Mesendoderm (in vitro differentiated cells): ENCODE measurements at regions not wholly inside any gene's neighbourhood (a gene's known extent, or its start where the extent isn't known, plus 50 kb on each side); places are given as distances from the start of the nearest gene placed in this dataset.

Experiments
- DNase-seq: peaks from one replicate; pipeline ENCODE4 v3.0.0; 2013
- H2AK5ac ChIP-seq: 2 replicates; pipeline ENCODE4 v1.6.1; 2013; ENCODE audit warnings: low read length, inconsistent platforms
- H2BK120ac ChIP-seq: 2 replicates; pipeline ENCODE4 v1.6.1; 2013; ENCODE audit warnings: low read depth, mild to moderate bottlenecking, low read length, moderate library complexity, mixed read lengths
- H2BK15ac ChIP-seq: replicated peaks from 2 replicates; pipeline ENCODE4 v1.6.1; 2013; ENCODE audit warnings: low read depth, mild to moderate bottlenecking, moderate library complexity
- H2BK5ac ChIP-seq: 2 replicates; pipeline ENCODE4 v1.6.1; 2013; ENCODE audit warnings: low read length, inconsistent platforms
- H3K18ac ChIP-seq: 2 replicates; pipeline ENCODE4 v1.6.1; 2013; ENCODE audit warnings: mild to moderate bottlenecking, low read length, mixed read lengths
- H3K23ac ChIP-seq: one replicate; pipeline ENCODE4 v1.6.1; 2013; ENCODE audit warnings: low read length
- H3K27ac ChIP-seq: 2 replicates; pipeline ENCODE4 v1.5.1; 2013; ENCODE audit warnings: low read depth, mild to moderate bottlenecking, inconsistent platforms, low read length, moderate library complexity
- H3K27me3 ChIP-seq: 2 replicates; pipeline ENCODE4 v1.6.1; 2013; ENCODE audit warnings: low read length, control low read depth, mild to moderate bottlenecking, inconsistent platforms; ENCODE audit not compliant: insufficient read depth, poor library complexity
- H3K36me3 ChIP-seq: 2 replicates; pipeline ENCODE4 v1.6.1; 2013; ENCODE audit warnings: low read length, inconsistent platforms; ENCODE audit not compliant: control insufficient read depth, insufficient read depth
- H3K4ac ChIP-seq: one replicate; pipeline ENCODE4 v1.6.1; 2013; ENCODE audit warnings: low read depth, mild to moderate bottlenecking, low read length, moderate library complexity
- H3K4me1 ChIP-seq: 2 replicates; pipeline ENCODE4 v1.6.1; 2013; ENCODE audit warnings: low read depth, low read length, inconsistent platforms; ENCODE audit not compliant: control insufficient read depth
- H3K4me2 ChIP-seq: 2 replicates; pipeline ENCODE4 v1.6.1; 2013; ENCODE audit warnings: low read length
- H3K4me3 ChIP-seq: 2 replicates; pipeline ENCODE4 v1.5.1; 2013; ENCODE audit warnings: mild to moderate bottlenecking, low read length
- H3K56ac ChIP-seq: one replicate; pipeline ENCODE4 v1.6.1; 2013; ENCODE audit warnings: low read length
- H3K79me1 ChIP-seq: 2 replicates; pipeline ENCODE4 v1.6.1; 2013; ENCODE audit warnings: low read length, inconsistent platforms
- H3K79me2 ChIP-seq: 2 replicates; pipeline ENCODE4 v1.6.1; 2013; ENCODE audit warnings: mild to moderate bottlenecking, low read length; ENCODE audit not compliant: control insufficient read depth, insufficient read depth
- H3K9ac ChIP-seq: 2 replicates; pipeline ENCODE4 v1.6.1; 2013; ENCODE audit warnings: low read length, inconsistent platforms
- H4K5ac ChIP-seq: one replicate; pipeline ENCODE4 v1.6.1; 2013; ENCODE audit warnings: low read length
- H4K8ac ChIP-seq: one replicate; pipeline ENCODE4 v1.6.1; 2013; ENCODE audit warnings: low read depth, mild to moderate bottlenecking, control low read depth, low read length, moderate library complexity
- WGBS: extraction: QIAGEN DNeasy Blood & Tissue Kit; methylation state at CpG from one replicate; pipeline ENCODE4 v1.1.7; 2013; ENCODE audit warnings: low lambda C conversion rate, missing lambda C conversion rate; ENCODE audit not compliant: insufficient coverage; ENCODE audit errors: extremely low coverage; 5-methylcytosine and 5-hydroxymethylcytosine counted together

DNA sequence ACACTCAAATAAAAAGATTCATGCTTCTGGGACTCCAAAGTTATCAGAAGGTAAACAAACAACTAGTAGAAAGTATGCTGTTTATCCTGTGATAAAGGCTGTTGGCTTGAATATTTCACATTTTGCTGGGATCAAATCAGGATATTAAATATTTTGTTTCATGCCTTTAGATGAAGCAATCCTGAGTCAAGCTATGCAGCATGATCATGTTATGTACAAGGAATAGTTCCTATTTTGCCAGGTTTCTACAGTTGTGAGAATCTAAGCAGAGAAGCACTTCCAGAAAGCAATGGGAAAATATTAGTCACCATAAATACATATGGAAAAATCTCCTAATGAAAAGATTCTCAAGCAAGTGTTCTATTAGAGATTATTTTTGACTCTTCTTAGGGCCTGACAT lies 262.8 kb upstream of the PCDH15 start:
- no peaks in the 10 kb centered on the region for H3K79me1 ChIP-seq
- no peak overlapping the region for H2BK5ac ChIP-seq
- no peak overlapping the region for H2AK5ac ChIP-seq
- no peak overlapping the region for H3K18ac ChIP-seq
- H2BK120ac ChIP-seq: no peak overlapping the region
- no peak overlapping the region for H3K4ac ChIP-seq
- H3K4me1 ChIP-seq: no peaks in the 10 kb centered on the region
- H3K23ac ChIP-seq: no peak overlapping the region
- H3K9ac ChIP-seq: no peak overlapping the region
- no peak overlapping the region for H3K27ac ChIP-seq
- no peak overlapping the region for H4K5ac ChIP-seq
- no peak overlapping the region for H3K4me3 ChIP-seq
- H3K56ac ChIP-seq: no peak overlapping the region
- no peak for DNase-seq
- H4K8ac ChIP-seq: no peak overlapping the region
- H2BK15ac ChIP-seq: no peak overlapping the region
- no peaks in the 10 kb centered on the region for H3K36me3 ChIP-seq
- no peak overlapping the region for H3K4me2 ChIP-seq
- H3K27me3 ChIP-seq: no peaks in the 10 kb centered on the region
- no peaks in the 10 kb centered on the region for H3K79me2 ChIP-seq

DNA sequence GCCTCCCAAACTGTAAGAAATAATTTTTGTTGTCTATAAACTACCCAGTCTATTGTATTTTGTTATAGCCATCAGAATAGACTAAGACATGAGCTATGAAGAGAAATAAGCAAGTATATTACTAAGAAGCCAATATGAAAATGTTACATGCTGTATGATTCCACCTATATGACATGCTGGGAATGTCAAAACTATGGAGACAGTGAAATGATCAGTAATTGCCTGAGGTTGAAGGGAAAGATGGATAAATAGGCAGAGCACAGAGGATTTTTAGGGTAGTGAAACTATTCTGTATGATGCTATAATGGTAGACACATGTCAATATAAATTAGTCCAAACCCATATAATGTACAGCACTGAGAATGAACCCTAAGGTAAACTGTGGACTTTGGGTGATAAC lies 261.3 kb upstream of the PCDH15 start:
- Histone ChIP-seq H3K27me3 (no peaks in the 10 kb centered on the region), H4K5ac (no peak overlapping the region), H3K79me1 (no peaks in the 10 kb centered on the region), H2AK5ac (no peak overlapping the region), H2BK15ac (no peak overlapping the region), H3K9ac (no peak overlapping the region), H3K27ac (no peak overlapping the region), H3K18ac (no peak overlapping the region), H2BK120ac (no peak overlapping the region), H3K4ac (no peak overlapping the region), H3K23ac (no peak overlapping the region), H3K4me2 (no peak overlapping the region), H3K4me1 (no peaks in the 10 kb centered on the region), H3K79me2 (no peaks in the 10 kb centered on the region), H3K36me3 (no peaks in the 10 kb centered on the region), H3K4me3 (no peak overlapping the region), H3K56ac (no peak overlapping the region), H2BK5ac (no peak overlapping the region), H4K8ac (no peak overlapping the region)
- no peak for DNase-seq

- Histone ChIP-seq H3K27ac (no peak overlapping the region), H3K27me3 (no peaks in the 10 kb centered on the region), H3K23ac (no peak overlapping the region), H3K36me3 (no peaks in the 10 kb centered on the region), H4K5ac (no peak overlapping the region), H4K8ac (no peak overlapping the region), H2AK5ac (no peak overlapping the region), H3K4ac (no peak overlapping the region), H3K4me1 (no peaks in the 10 kb centered on the region), H3K79me1 (no peaks in the 10 kb centered on the region), H2BK15ac (no peak overlapping the region), H3K56ac (no peak overlapping the region), H3K4me3 (no peak overlapping the region), H3K4me2 (no peak overlapping the region), H2BK120ac (no peak overlapping the region), H3K18ac (no peak overlapping the region), H2BK5ac (no peak overlapping the region), H3K79me2 (no peaks in the 10 kb centered on the region), H3K9ac (no peak overlapping the region)
- no CpG with 5 or more reads among the region's 5 CpGs for WGBS
- no peak for DNase-seq
Measured at GRCh38 chr10:55058800-55059199, 257.8 kb upstream of the PCDH15 start.

- no peak overlapping the region for H4K5ac ChIP-seq
- H4K8ac ChIP-seq: no peak overlapping the region
- no peaks in the 10 kb centered on the region for H3K36me3 ChIP-seq
- H3K56ac ChIP-seq: no peak overlapping the region
- no peaks in the 10 kb centered on the region for H3K27me3 ChIP-seq
- H3K18ac ChIP-seq: no peak overlapping the region
- no peak overlapping the region for H2BK15ac ChIP-seq
- no peak overlapping the region for H3K4me2 ChIP-seq
- H3K79me1 ChIP-seq: no peaks in the 10 kb centered on the region
- DNase-seq: no peak
- no CpG with 5 or more reads among the region's 2 CpGs for WGBS
- no peak overlapping the region for H2BK120ac ChIP-seq
- no peaks in the 10 kb centered on the region for H3K79me2 ChIP-seq
- H2AK5ac ChIP-seq: no peak overlapping the region
- no peaks in the 10 kb centered on the region for H3K4me1 ChIP-seq
- H3K9ac ChIP-seq: no peak overlapping the region
- no peak overlapping the region for H2BK5ac ChIP-seq
- no peak overlapping the region for H3K27ac ChIP-seq
- no peak overlapping the region for H3K23ac ChIP-seq
- no peak overlapping the region for H3K4ac ChIP-seq
- H3K4me3 ChIP-seq: no peak overlapping the region
Measured at GRCh38 chr10:55051515-55051914, 250.5 kb upstream of the PCDH15 start.

DNA sequence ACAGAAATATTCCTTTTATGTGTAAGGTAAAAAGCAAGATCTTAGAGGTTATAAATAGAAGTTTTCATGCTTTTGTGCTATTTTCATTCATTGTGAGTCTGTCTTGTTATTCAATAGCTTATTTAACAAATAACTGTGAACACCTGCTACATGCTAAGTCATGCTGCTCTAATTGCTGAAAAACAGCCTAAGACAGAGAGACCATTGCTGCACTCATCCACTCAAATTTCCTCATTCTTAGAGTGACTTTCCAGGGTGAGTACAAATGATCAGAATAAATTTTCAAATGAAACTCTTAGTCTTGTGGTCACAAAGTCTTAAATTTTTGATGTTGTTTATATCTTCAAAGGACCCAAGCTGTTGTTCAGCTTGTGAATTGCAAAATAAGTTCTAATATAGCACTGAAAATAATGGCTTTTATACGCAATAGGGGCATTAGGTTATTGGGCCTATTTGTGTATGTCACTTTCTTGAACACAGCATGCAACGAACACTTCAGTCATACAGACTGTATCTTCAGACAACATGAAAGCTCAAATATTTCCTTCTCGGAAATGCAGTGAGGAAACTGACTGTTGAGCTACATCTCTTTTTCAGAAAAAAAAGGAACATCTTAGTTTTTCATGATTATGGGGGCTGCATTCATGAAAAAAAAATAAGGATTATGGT lies 247.9 kb upstream of the PCDH15 start:
- Histone ChIP-seq H3K36me3 (no peaks in the 10 kb centered on the region), H4K5ac (no peak overlapping the region), H3K4ac (no peak overlapping the region), H2AK5ac (no peak overlapping the region), H3K4me2 (no peak overlapping the region), H3K56ac (no peak overlapping the region), H2BK15ac (no peak overlapping the region), H3K23ac (no peak overlapping the region), H3K9ac (no peak overlapping the region), H4K8ac (no peak overlapping the region), H3K27ac (no peak overlapping the region), H3K27me3 (no peaks in the 10 kb centered on the region), H3K79me2 (no peaks in the 10 kb centered on the region), H3K4me3 (no peak overlapping the region), H3K79me1 (no peaks in the 10 kb centered on the region), H2BK5ac (no peak overlapping the region), H2BK120ac (no peak overlapping the region), H3K4me1 (no peaks in the 10 kb centered on the region), H3K18ac (no peak overlapping the region)
- no peak for DNase-seq
- no CpG with 5 or more reads among the region's 3 CpGs for WGBS

- H2BK5ac ChIP-seq: no peak overlapping the region
- H3K4me3 ChIP-seq: no peak overlapping the region
- H3K27ac ChIP-seq: no peak overlapping the region
- no peaks in the 10 kb centered on the region for H3K4me1 ChIP-seq
- no peak overlapping the region for H3K4ac ChIP-seq
- H3K56ac ChIP-seq: no peak overlapping the region
- H4K5ac ChIP-seq: no peak overlapping the region
- no peak overlapping the region for H3K18ac ChIP-seq
- no peaks in the 10 kb centered on the region for H3K36me3 ChIP-seq
- H2AK5ac ChIP-seq: no peak overlapping the region
- H3K79me1 ChIP-seq: no peaks in the 10 kb centered on the region
- no peak for DNase-seq
- H3K23ac ChIP-seq: no peak overlapping the region
- no peak overlapping the region for H2BK120ac ChIP-seq
- no peak overlapping the region for H4K8ac ChIP-seq
- no peaks in the 10 kb centered on the region for H3K79me2 ChIP-seq
- WGBS: no CpG with 5 or more reads among the region's 3 CpGs
- no peak overlapping the region for H3K4me2 ChIP-seq
- H3K9ac ChIP-seq: no peak overlapping the region
- H2BK15ac ChIP-seq: no peak overlapping the region
- H3K27me3 ChIP-seq: no peaks in the 10 kb centered on the region
Measured at GRCh38 chr10:55043540-55043939, 242.5 kb upstream of the PCDH15 start.
